ENCODE measurements at regions not wholly inside any gene's neighbourhood (a gene's known extent, or its start where the extent isn't known, plus 50 kb on each side); places are given as distances from the start of the nearest gene placed in this dataset.

DNA sequence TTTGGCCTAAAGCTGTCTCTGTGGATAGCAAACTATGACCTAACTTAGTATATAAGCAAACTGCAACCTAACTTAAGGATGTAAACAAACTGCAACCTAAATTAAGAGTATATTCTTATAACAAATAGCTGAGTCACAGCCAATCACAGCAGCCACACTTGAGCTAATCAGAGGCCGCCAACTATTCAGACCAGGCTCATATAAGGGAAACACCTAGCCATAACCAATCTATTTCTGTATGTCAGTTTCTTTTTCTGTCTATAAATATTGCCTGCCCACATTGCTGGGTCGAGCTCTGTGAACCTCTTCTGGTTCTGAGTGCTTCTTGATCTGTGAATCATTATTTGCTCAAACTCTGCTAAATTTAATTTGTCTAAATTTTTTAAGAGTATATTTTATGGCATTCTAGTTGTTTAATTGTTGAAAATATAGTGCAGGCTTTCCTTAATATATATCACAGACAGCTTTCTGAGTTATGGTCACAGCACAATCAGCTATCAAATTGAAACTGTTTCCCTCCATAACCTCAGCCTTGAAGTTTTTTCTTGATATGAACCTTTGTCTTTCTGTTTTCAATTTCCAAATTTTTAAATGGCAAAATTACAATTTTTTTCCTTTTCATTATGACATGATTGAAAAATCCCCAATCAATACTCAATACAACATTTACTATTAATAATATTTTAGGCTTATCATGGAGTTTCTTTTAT is 327.1 kb upstream of the NUDT12 start:
- TF ChIP-seq, protein P1, sequence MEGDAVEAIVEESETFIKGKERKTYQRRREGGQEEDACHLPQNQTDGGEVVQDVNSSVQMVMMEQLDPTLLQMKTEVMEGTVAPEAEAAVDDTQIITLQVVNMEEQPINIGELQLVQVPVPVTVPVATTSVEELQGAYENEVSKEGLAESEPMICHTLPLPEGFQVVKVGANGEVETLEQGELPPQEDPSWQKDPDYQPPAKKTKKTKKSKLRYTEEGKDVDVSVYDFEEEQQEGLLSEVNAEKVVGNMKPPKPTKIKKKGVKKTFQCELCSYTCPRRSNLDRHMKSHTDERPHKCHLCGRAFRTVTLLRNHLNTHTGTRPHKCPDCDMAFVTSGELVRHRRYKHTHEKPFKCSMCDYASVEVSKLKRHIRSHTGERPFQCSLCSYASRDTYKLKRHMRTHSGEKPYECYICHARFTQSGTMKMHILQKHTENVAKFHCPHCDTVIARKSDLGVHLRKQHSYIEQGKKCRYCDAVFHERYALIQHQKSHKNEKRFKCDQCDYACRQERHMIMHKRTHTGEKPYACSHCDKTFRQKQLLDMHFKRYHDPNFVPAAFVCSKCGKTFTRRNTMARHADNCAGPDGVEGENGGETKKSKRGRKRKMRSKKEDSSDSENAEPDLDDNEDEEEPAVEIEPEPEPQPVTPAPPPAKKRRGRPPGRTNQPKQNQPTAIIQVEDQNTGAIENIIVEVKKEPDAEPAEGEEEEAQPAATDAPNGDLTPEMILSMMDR (IDR thresholded peaks at IDR 0.05; ENCODE audit: extremely low read depth in 1 of 2, insufficient read depth in 1 of 2, low read depth in 1 of 2, low read length in 2 of 2): no peak
- TF ChIP-seq POLR2A (IDR thresholded peaks at IDR 0.05; ENCODE audit: low read depth, low read length): no peak
- no peak for TF ChIP-seq POLR2AphosphoS5 (IDR thresholded peaks at IDR 0.05; ENCODE audit: insufficient read depth, low read depth, low read length)
- TF ChIP-seq, protein P2, sequence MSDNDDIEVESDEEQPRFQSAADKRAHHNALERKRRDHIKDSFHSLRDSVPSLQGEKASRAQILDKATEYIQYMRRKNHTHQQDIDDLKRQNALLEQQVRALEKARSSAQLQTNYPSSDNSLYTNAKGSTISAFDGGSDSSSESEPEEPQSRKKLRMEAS (IDR thresholded peaks at IDR 0.05; ENCODE audit: insufficient read depth, insufficient read length): no peak

All from endothelial cell of umbilical vein (primary cell).